Caco-2 (cell line): ENCODE measurements at regions not wholly inside any gene's neighbourhood (a gene's known extent, or its start where the extent isn't known, plus 50 kb on each side); places are given as distances from the start of the nearest gene placed in this dataset.

Experiments used
- BruUV-seq: library from RNA; stranded (reverse); fragments of 400-500 nt; replicated peaks from 2 replicates; lab custom pipeline; 2021; lab: Mats Ljungman, UMichigan
- CTCF ChIA-PET: fragments of 300-600 bp; sonication (Branson Sonifier 250); formaldehyde crosslinking; loops from one replicate; lab custom pipeline; 2022; ENCODE audit warnings: antibody characterized with exemption; lab: Charles Lee
- POLR2A ChIA-PET: fragments of 300-600 bp; sonication (Branson Sonifier 250); formaldehyde crosslinking; loops from one replicate; lab custom pipeline; 2022; ENCODE audit warnings: antibody characterized with exemption; lab: Charles Lee
- DNase-seq, 2 experiments: peaks; one replicate each; pipeline versions ENCODE4 v3.0.0 to v3.0.0-alpha.2; 2020 to 2022
- H3K27me3 ChIP-seq: replicated peaks from 2 replicates; pipeline ENCODE4 v1.6.0; 2011; ENCODE audit warnings: low read length; ENCODE audit not compliant: control insufficient read depth, insufficient read depth
- H3K36me3 ChIP-seq: 2 replicates; pipeline ENCODE4 v1.5.1; 2011; ENCODE audit warnings: low read length; ENCODE audit not compliant: control insufficient read depth, insufficient read depth
- H3K4me1 ChIP-seq: fragments of 250-450 bp; sonication (Bioruptor Pico); 2 replicates; pipeline ENCODE4 v1.5.1; 2020; ENCODE audit warnings: mild to moderate bottlenecking
- H3K4me3 ChIP-seq: 2 replicates; pipeline ENCODE4 v1.5.1; 2011; ENCODE audit warnings: low read depth, mild to moderate bottlenecking, control low read depth, low read length
- H3K9me3 ChIP-seq: fragments of 250-450 bp; sonication (Bioruptor Pico); 2 replicates; pipeline ENCODE4 v1.5.1; 2020; ENCODE audit warnings: mild to moderate bottlenecking, moderate library complexity
- H3K27ac Mint-ChIP-seq: one replicate; pipeline ENCODE4 v1.8.0; 2022; ENCODE audit warnings: mixed read lengths; ENCODE audit not compliant: unreplicated experiment
- H3K27me3 Mint-ChIP-seq: one replicate; pipeline ENCODE4 v1.8.0; 2022; ENCODE audit warnings: mixed read lengths; ENCODE audit not compliant: insufficient read depth, unreplicated experiment
- H3K36me3 Mint-ChIP-seq: one replicate; pipeline ENCODE4 v1.8.0; 2022; ENCODE audit warnings: mild to moderate bottlenecking, mixed read lengths; ENCODE audit not compliant: insufficient read depth, unreplicated experiment
- H3K4me1 Mint-ChIP-seq: one replicate; pipeline ENCODE4 v1.8.0; 2022; ENCODE audit warnings: low read depth, mixed read lengths; ENCODE audit not compliant: unreplicated experiment
- H3K4me3 Mint-ChIP-seq: one replicate; pipeline ENCODE4 v1.8.0; 2022; ENCODE audit warnings: mild to moderate bottlenecking, moderate library complexity, mixed read lengths; ENCODE audit not compliant: unreplicated experiment
- H3K9me3 Mint-ChIP-seq: one replicate; pipeline ENCODE4 v1.8.0; 2022; ENCODE audit warnings: mixed read lengths; ENCODE audit not compliant: unreplicated experiment
- intact Hi-C: fragments of 100-400 bp; cut with micrococcal nuclease; formaldehyde crosslinking; loops from one replicate; pipeline ENCODE4 v1.10.0; 2022; ENCODE audit not compliant: unreplicated experiment
- TF ChIP-seq, protein P1 (sequence below), 2 experiments: fragments of 200-600 bp in 1 of 2; IDR thresholded peaks; 1 replicate in 1 of 2; 2 replicates in 1 of 2; pipeline versions ENCODE4 v1.5.1 to v1.8.0; 2011 to 2022; ENCODE audit warnings: antibody characterized with exemption in 1 of 2, control low read depth in 1 of 2, inconsistent platforms in 1 of 2, low read depth in 1 of 2, low read length in 1 of 2, mild to moderate bottlenecking in 1 of 2, moderate library complexity in 1 of 2; ENCODE audit not compliant: insufficient read depth in 1 of 2, severe bottlenecking in 1 of 2, unreplicated experiment in 1 of 2

GRCh38 chr2:71938108-71938507 lies 209.6 kb downstream of the CYP26B1 start:
- Mint-ChIP-seq H3K27me3 (peaks cover 2% of the 10 kb centered on the region), H3K4me3 (no peak overlapping the region), H3K36me3 (no peaks in the 10 kb centered on the region), H3K4me1 (no peaks in the 10 kb centered on the region), H3K27ac (no peak overlapping the region), H3K9me3 (no peaks in the 10 kb centered on the region)
- BruUV-seq, result no TSS peak
- CTCF ChIA-PET, result no interaction called here
- H3K4me1 ChIP-seq, result no peaks in the 10 kb centered on the region
- TF ChIP-seq, protein P1, sequence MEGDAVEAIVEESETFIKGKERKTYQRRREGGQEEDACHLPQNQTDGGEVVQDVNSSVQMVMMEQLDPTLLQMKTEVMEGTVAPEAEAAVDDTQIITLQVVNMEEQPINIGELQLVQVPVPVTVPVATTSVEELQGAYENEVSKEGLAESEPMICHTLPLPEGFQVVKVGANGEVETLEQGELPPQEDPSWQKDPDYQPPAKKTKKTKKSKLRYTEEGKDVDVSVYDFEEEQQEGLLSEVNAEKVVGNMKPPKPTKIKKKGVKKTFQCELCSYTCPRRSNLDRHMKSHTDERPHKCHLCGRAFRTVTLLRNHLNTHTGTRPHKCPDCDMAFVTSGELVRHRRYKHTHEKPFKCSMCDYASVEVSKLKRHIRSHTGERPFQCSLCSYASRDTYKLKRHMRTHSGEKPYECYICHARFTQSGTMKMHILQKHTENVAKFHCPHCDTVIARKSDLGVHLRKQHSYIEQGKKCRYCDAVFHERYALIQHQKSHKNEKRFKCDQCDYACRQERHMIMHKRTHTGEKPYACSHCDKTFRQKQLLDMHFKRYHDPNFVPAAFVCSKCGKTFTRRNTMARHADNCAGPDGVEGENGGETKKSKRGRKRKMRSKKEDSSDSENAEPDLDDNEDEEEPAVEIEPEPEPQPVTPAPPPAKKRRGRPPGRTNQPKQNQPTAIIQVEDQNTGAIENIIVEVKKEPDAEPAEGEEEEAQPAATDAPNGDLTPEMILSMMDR (IDR thresholded peaks at IDR 0.05; ENCODE audit: insufficient read depth in 1 of 2, low read depth in 1 of 2, low read length in 1 of 2, severe bottlenecking in 1 of 2, unreplicated experiment in 1 of 2), result no peak
- no peaks in the 10 kb centered on the region for H3K9me3 ChIP-seq
- H3K36me3 ChIP-seq, result no peaks in the 10 kb centered on the region
- no peak for DNase-seq
- no peaks in the 10 kb centered on the region for H3K27me3 ChIP-seq
- H3K4me3 ChIP-seq, result no peak overlapping the region
- intact Hi-C loops, result no loop called here
- POLR2A ChIA-PET, result no interaction called here

DNA sequence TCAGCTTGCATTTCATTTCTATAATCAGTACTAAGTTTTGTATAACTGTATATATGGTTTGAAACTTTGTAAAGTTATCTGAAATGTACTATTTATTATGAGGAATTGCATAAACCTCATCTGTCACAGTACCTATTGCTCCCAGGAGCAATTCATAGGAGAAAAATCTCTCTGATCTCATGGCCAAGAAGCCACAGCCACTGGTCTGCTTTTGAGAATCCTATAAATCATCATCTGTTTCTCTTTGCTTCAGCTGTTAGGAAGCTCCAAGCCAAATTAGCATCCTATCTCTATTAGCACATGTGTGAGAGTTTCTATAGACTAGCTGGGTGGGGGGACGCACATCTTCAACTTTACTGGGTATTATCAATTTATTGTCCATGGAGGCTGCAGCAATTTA lies 210.3 kb downstream of the CYP26B1 start:
- Histone ChIP-seq H3K4me3 (no peak overlapping the region), H3K4me1 (no peaks in the 10 kb centered on the region), H3K27me3 (no peaks in the 10 kb centered on the region), H3K9me3 (no peaks in the 10 kb centered on the region), H3K36me3 (no peaks in the 10 kb centered on the region)
- TF ChIP-seq, protein P1 (IDR thresholded peaks at IDR 0.05; ENCODE audit: insufficient read depth in 1 of 2, low read depth in 1 of 2, low read length in 1 of 2, severe bottlenecking in 1 of 2, unreplicated experiment in 1 of 2), result no peak
- Mint-ChIP-seq H3K9me3 (no peaks in the 10 kb centered on the region), H3K36me3 (no peaks in the 10 kb centered on the region), H3K27me3 (peaks cover 2% of the 10 kb centered on the region), H3K27ac (no peak overlapping the region), H3K4me3 (no peak overlapping the region), H3K4me1 (no peaks in the 10 kb centered on the region)
- intact Hi-C loops, result no loop called here
- ChIA-PET CTCF (no interaction called here), POLR2A (no interaction called here)
- BruUV-seq, result no TSS peak
- DNase-seq, result no peak

- no peaks in the 10 kb centered on the region for H3K36me3 Mint-ChIP-seq
- intact Hi-C loops, result no loop called here
- CTCF ChIA-PET, result no interaction called here
Measured at GRCh38 chr2:71936076-71937030, 211.3 kb downstream of the CYP26B1 start.

More at GRCh38 chr2:71936076-71937030, 211.3 kb downstream of the CYP26B1 start:
- BruUV-seq, result no TSS peak
- Mint-ChIP-seq H3K27me3 (peaks cover 2% of the 10 kb centered on the region), H3K27ac (no peak overlapping the region), H3K4me1 (no peaks in the 10 kb centered on the region), H3K4me3 (no peak overlapping the region), H3K9me3 (no peaks in the 10 kb centered on the region)
- H3K36me3 ChIP-seq, result no peaks in the 10 kb centered on the region
- H3K4me1 ChIP-seq, result no peaks in the 10 kb centered on the region
- POLR2A ChIA-PET, result no interaction called here
- TF ChIP-seq, protein P1 (IDR thresholded peaks at IDR 0.05; ENCODE audit: insufficient read depth in 1 of 2, low read depth in 1 of 2, low read length in 1 of 2, severe bottlenecking in 1 of 2, unreplicated experiment in 1 of 2), result no peak
- no peaks in the 10 kb centered on the region for H3K9me3 ChIP-seq
- no peaks in the 10 kb centered on the region for H3K27me3 ChIP-seq
- DNase-seq, result no peak
- H3K4me3 ChIP-seq, result no peak overlapping the region
